ENCODE measurements at regions not wholly inside any gene's neighbourhood (a gene's known extent, or its start where the extent isn't known, plus 50 kb on each side); places are given as distances from the start of the nearest gene placed in this dataset.

DNA sequence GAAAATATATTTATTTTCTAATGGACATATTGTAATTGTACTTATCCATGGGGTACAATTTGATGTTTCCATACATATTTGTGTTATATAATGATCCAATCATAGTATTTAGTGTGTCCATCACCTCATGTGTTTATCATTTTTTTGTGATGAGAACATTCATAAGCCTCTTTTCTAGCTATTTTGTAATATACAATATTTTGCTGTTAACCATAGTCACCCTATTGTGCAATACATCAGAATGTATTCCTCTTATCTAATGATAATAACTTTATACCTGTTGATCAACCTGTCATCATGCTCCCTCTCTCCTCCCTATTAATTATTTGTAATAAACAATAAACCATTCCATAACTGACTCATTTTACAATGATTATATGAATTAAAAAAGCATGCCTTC, 93.2 kb downstream of the ISL1 start:
- TF ChIP-seq, protein P1, sequence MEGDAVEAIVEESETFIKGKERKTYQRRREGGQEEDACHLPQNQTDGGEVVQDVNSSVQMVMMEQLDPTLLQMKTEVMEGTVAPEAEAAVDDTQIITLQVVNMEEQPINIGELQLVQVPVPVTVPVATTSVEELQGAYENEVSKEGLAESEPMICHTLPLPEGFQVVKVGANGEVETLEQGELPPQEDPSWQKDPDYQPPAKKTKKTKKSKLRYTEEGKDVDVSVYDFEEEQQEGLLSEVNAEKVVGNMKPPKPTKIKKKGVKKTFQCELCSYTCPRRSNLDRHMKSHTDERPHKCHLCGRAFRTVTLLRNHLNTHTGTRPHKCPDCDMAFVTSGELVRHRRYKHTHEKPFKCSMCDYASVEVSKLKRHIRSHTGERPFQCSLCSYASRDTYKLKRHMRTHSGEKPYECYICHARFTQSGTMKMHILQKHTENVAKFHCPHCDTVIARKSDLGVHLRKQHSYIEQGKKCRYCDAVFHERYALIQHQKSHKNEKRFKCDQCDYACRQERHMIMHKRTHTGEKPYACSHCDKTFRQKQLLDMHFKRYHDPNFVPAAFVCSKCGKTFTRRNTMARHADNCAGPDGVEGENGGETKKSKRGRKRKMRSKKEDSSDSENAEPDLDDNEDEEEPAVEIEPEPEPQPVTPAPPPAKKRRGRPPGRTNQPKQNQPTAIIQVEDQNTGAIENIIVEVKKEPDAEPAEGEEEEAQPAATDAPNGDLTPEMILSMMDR (IDR thresholded peaks at IDR 0.05; ENCODE audit: low read depth, low read length) = no peak
- TF ChIP-seq, protein P2, sequence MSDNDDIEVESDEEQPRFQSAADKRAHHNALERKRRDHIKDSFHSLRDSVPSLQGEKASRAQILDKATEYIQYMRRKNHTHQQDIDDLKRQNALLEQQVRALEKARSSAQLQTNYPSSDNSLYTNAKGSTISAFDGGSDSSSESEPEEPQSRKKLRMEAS (IDR thresholded peaks at IDR 0.05; ENCODE audit: low read depth, low read length) = no peak
- TF ChIP-seq POLR2A (IDR thresholded peaks at IDR 0.05; ENCODE audit: extremely low read depth, insufficient read length) = no peak

All from NB4 (cell line).